OCI-LY7 (cell line): ENCODE measurements at regions not wholly inside any gene's neighbourhood (a gene's known extent, or its start where the extent isn't known, plus 50 kb on each side); places are given as distances from the start of the nearest gene placed in this dataset.

ENCODE experiments used
- BruUV-seq: library from RNA; stranded (reverse); fragments of 400-500 nt; replicated peaks from 2 replicates; lab custom pipeline; 2021; lab: Mats Ljungman, UMichigan
- CTCF ChIA-PET: fragments of 300-600 bp; sonication (Branson Sonifier 250); formaldehyde crosslinking; loops from one replicate; lab custom pipeline; 2022; ENCODE audit warnings: antibody characterized with exemption; ENCODE audit not compliant: unreplicated experiment; lab: Charles Lee
- POLR2A ChIA-PET: fragments of 300-600 bp; sonication (Branson Sonifier 250); formaldehyde crosslinking; loops from one replicate; lab custom pipeline; 2022; ENCODE audit warnings: antibody characterized with exemption; lab: Charles Lee
- DNase-seq: peaks from one replicate; pipeline ENCODE4 v3.0.0-alpha.2; 2015; ENCODE audit warnings: low spot score
- H2AFZ ChIP-seq: fragments of 200-600 bp; sonication (generic), shearing (Covaris generic); 2 replicates; pipeline ENCODE4 v1.6.1; 2014; ENCODE audit warnings: mild to moderate bottlenecking, antibody characterized with exemption, low read length, moderate library complexity
- H3K27ac ChIP-seq: fragments of 200-600 bp; sonication (generic); 2 replicates; pipeline ENCODE4 v1.5.1; 2014; ENCODE audit warnings: mixed run types, low read depth, mild to moderate bottlenecking, moderate library complexity, low read length, inconsistent platforms; ENCODE audit not compliant: poor library complexity, severe bottlenecking
- H3K36me3 ChIP-seq: fragments of 200-600 bp; sonication (generic); 2 replicates; pipeline ENCODE4 v1.6.1; 2014; ENCODE audit warnings: mild to moderate bottlenecking, antibody characterized with exemption, low read length, moderate library complexity, mixed read lengths; ENCODE audit not compliant: insufficient read depth
- H3K4me1 ChIP-seq: fragments of 200-600 bp; sonication (generic); 2 replicates; pipeline ENCODE4 v1.5.1; 2014; ENCODE audit warnings: mild to moderate bottlenecking, low read length; ENCODE audit not compliant: insufficient read depth, poor library complexity, severe bottlenecking
- H3K4me2 ChIP-seq: fragments of 200-600 bp; sonication (generic); 2 replicates; pipeline ENCODE4 v1.6.1; 2014; ENCODE audit warnings: mild to moderate bottlenecking, low read length
- H3K4me3 ChIP-seq: fragments of 200-600 bp; sonication (generic); 2 replicates; pipeline ENCODE4 v1.5.1; 2014; ENCODE audit warnings: mild to moderate bottlenecking, low read depth, low read length; ENCODE audit not compliant: poor library complexity, severe bottlenecking
- H3K79me2 ChIP-seq: fragments of 200-600 bp; sonication (generic); 2 replicates; pipeline ENCODE4 v1.6.1; 2016; ENCODE audit warnings: low read depth, mild to moderate bottlenecking, low read length, moderate library complexity, mixed read lengths; ENCODE audit not compliant: insufficient read depth
- H3K9me2 ChIP-seq: fragments of 200-600 bp; sonication (generic); 2 replicates; pipeline ENCODE4 v1.6.1; 2016; ENCODE audit warnings: mild to moderate bottlenecking, low read length, mixed read lengths; ENCODE audit not compliant: insufficient read depth
- H3K9me3 ChIP-seq: fragments of 200-600 bp; sonication (generic); 2 replicates; pipeline ENCODE4 v1.6.1; 2014; ENCODE audit warnings: mild to moderate bottlenecking, mixed run types, low read length, mixed read lengths
- H4K20me1 ChIP-seq: fragments of 200-600 bp; sonication (generic); 2 replicates; pipeline ENCODE4 v1.6.1; 2014; ENCODE audit warnings: mild to moderate bottlenecking, antibody characterized with exemption, low read length, moderate library complexity, mixed read lengths; ENCODE audit not compliant: insufficient read depth
- CTCF ChIP-seq: fragments of 200-600 bp; sonication (generic); conservative IDR thresholded peaks from 2 replicates; pipeline ENCODE4 v1.5.1; 2014; ENCODE audit warnings: mild to moderate bottlenecking, antibody characterized with exemption, low read length, moderate library complexity, mixed read lengths
- EZH2phosphoT487 ChIP-seq: fragments of 200-600 bp; sonication (generic); IDR thresholded peaks from 2 replicates; pipeline ENCODE4 v1.6.1; 2018; ENCODE audit warnings: low read depth, borderline replicate concordance, mild to moderate bottlenecking, mixed run types, antibody characterized with exemption, low read length, moderate library complexity, mixed read lengths
- intact Hi-C: fragments of 100-400 bp; cut with micrococcal nuclease; formaldehyde crosslinking; loops from one replicate; pipeline ENCODE4 v1.10.0; 2022; ENCODE audit not compliant: unreplicated experiment

GRCh38 chr10:84829131-84829530 is 500.7 kb downstream of the CCSER2 start:
- Histone ChIP-seq H3K4me2 (no peak overlapping the region), H3K79me2 (no peaks in the 10 kb centered on the region), H3K9me3 (no peaks in the 10 kb centered on the region), H3K4me1 (no peaks in the 10 kb centered on the region), H3K36me3 (no peaks in the 10 kb centered on the region), H2AFZ (no peak overlapping the region), H3K27ac (no peak overlapping the region), H3K9me2 (no peaks in the 10 kb centered on the region), H4K20me1 (no peaks in the 10 kb centered on the region), H3K4me3 (no peak overlapping the region)
- POLR2A ChIA-PET: no interaction called here
- no peak for DNase-seq
- TF ChIP-seq CTCF: no peak
- BruUV-seq: no TSS peak
- intact Hi-C loops: no loop called here
- CTCF ChIA-PET: no interaction called here

GRCh38 chr10:84837041-84837812 is 508.8 kb downstream of the CCSER2 start:
- no TSS peak for BruUV-seq
- H3K79me2 ChIP-seq: no peaks in the 10 kb centered on the region
- H3K4me2 ChIP-seq: no peak overlapping the region
- TF ChIP-seq CTCF: no peak
- TF ChIP-seq EZH2phosphoT487: no peak
- H3K36me3 ChIP-seq: no peaks in the 10 kb centered on the region
- intact Hi-C loops: no loop called here
- no peaks in the 10 kb centered on the region for H3K9me3 ChIP-seq
- POLR2A ChIA-PET: interaction anchor here (0.6 to 0.8 kb wide), 3 partner anchors 19 to 320 kb away, joined by 3 read pairs; no protein-coding TSS in a partner anchor
- CTCF ChIA-PET: no interaction called here
- no peak overlapping the region for H3K27ac ChIP-seq
- no peak overlapping the region for H3K4me3 ChIP-seq
- DNase-seq: no peak
- H4K20me1 ChIP-seq: no peaks in the 10 kb centered on the region
- no peaks in the 10 kb centered on the region for H3K4me1 ChIP-seq
- H2AFZ ChIP-seq: no peak overlapping the region
- H3K9me2 ChIP-seq: no peaks in the 10 kb centered on the region

- TF ChIP-seq CTCF: no peak
- TF ChIP-seq EZH2phosphoT487: no peak
- no peaks in the 10 kb centered on the region for H3K4me1 ChIP-seq
- no peak overlapping the region for H2AFZ ChIP-seq
- H4K20me1 ChIP-seq: no peaks in the 10 kb centered on the region
- BruUV-seq: no TSS peak
- no peaks in the 10 kb centered on the region for H3K79me2 ChIP-seq
- H3K4me3 ChIP-seq: no peak overlapping the region
- H3K9me2 ChIP-seq: no peaks in the 10 kb centered on the region
- POLR2A ChIA-PET: interaction anchor here (0.6 to 0.8 kb wide), 2 partner anchors 19 to 320 kb away, joined by 3 read pairs; no protein-coding TSS in a partner anchor
- H3K4me2 ChIP-seq: no peak overlapping the region
- no peak for DNase-seq
- no peaks in the 10 kb centered on the region for H3K9me3 ChIP-seq
- H3K36me3 ChIP-seq: no peaks in the 10 kb centered on the region
- H3K27ac ChIP-seq: no peak overlapping the region
- intact Hi-C loops: no loop called here
- CTCF ChIA-PET: no interaction called here
Observed at GRCh38 chr10:84837877-84838276, 509.5 kb downstream of the CCSER2 start.
